HCT116 (cell line): ENCODE measurements at regions not wholly inside any gene's neighbourhood (a gene's known extent, or its start where the extent isn't known, plus 50 kb on each side); places are given as distances from the start of the nearest gene placed in this dataset.

ENCODE experiments used
- ATAC-seq: fragments of 200-7000 bp; cut with Tn5 transposase; 2 replicates; pipeline ENCODE4 v1.9.1; 2020; ENCODE audit warnings: mild to moderate bottlenecking, moderate library complexity
- BruUV-seq: library from RNA; stranded (reverse); fragments of 400-500 nt; replicated peaks from 2 replicates; lab custom pipeline; 2021; lab: Mats Ljungman, UMichigan
- CTCF ChIA-PET: fragments of 300-600 bp; sonication (Branson Sonifier 250); formaldehyde crosslinking; loops from one replicate; lab custom pipeline; 2021; ENCODE audit warnings: antibody characterized with exemption; lab: Charles Lee
- POLR2A ChIA-PET: fragments of 300-600, 350-600 bp; sonication (Branson Sonifier 250); formaldehyde crosslinking; loops from one replicate; lab custom pipeline; 2021; ENCODE audit warnings: antibody characterized with exemption; lab: Charles Lee
- RAD21 ChIA-PET, 2 experiments: fragments of 300-600 bp; sonication (Branson Sonifier 250); formaldehyde crosslinking; loops; one replicate each; lab custom pipeline; 2023; ENCODE audit warnings: low total read pairs in 2 of 2; ENCODE audit not compliant: uncharacterized antibody in 2 of 2, unreplicated experiment in 2 of 2, low non-redundant PET in 1 of 2; lab: Charles Lee
- DNase-seq: peaks from one replicate; pipeline ENCODE4 v3.0.0-alpha.2; 2010; ENCODE audit warnings: low read depth, low spot score
- H2AFZ ChIP-seq: fragments of 200-600 bp; shearing (Covaris generic), sonication (generic); 2 replicates; pipeline ENCODE4 v1.6.1; 2017; ENCODE audit warnings: low read depth, mixed run types, mixed read lengths, antibody characterized with exemption, low read length; ENCODE audit not compliant: poor library complexity, severe bottlenecking
- H3K27ac ChIP-seq: 2 replicates; pipeline ENCODE4 v1.5.1; 2012; ENCODE audit warnings: low read depth, low read length
- H3K27me3 ChIP-seq: fragments of 200-600 bp; sonication (generic); 2 replicates; pipeline ENCODE4 v1.6.1; 2016; ENCODE audit warnings: mixed run types, low read length, mixed read lengths; ENCODE audit not compliant: insufficient read depth
- H3K36me3 ChIP-seq, 2 experiments: fragments of 200-500 bp in 1 of 2; fragments of 200-600 bp in 1 of 2; sonication (Bioruptor generic) in 1 of 2; sonication (generic) in 1 of 2; 2 replicates each; pipeline versions ENCODE4 v1.5.1 to v1.6.1; 2014 to 2016; ENCODE audit warnings: low read length in 2 of 2, inconsistent platforms in 1 of 2, mixed read lengths in 1 of 2, mixed run types in 1 of 2; ENCODE audit not compliant: insufficient read depth in 2 of 2, control insufficient read depth in 1 of 2
- H3K4me1 ChIP-seq, 2 experiments: fragments of 200-600 bp in 1 of 2; sonication (generic) in 1 of 2; 2 replicates each; pipeline versions ENCODE4 v1.5.1 to v1.6.1; 2012 to 2017; ENCODE audit warnings: low read length in 2 of 2, inconsistent platforms in 1 of 2, mild to moderate bottlenecking in 1 of 2, mixed read lengths in 1 of 2, mixed run types in 1 of 2, moderate library complexity in 1 of 2; ENCODE audit not compliant: insufficient read depth in 2 of 2, control insufficient read depth in 1 of 2
- H3K4me2 ChIP-seq: fragments of 200-600 bp; sonication (generic); 2 replicates; pipeline ENCODE4 v1.6.1; 2017; ENCODE audit warnings: mixed run types, low read length, mixed read lengths
- H3K4me3 ChIP-seq, 2 experiments: fragments of 200-600 bp in 1 of 2; sonication (generic) in 1 of 2; replicated peaks in 1 of 2; 2 replicates each; pipeline ENCODE4 v1.5.1; 2011 to 2016; ENCODE audit warnings: low read length in 2 of 2, control low read depth in 1 of 2, low read depth in 1 of 2, mild to moderate bottlenecking in 1 of 2, mixed read lengths in 1 of 2, mixed run types in 1 of 2
- H3K79me2 ChIP-seq: fragments of 200-600 bp; sonication (generic); 2 replicates; pipeline ENCODE4 v1.6.1; 2017; ENCODE audit warnings: mild to moderate bottlenecking, mixed run types, low read length, moderate library complexity, mixed read lengths; ENCODE audit not compliant: insufficient read depth
- H3K9ac ChIP-seq: fragments of 200-600 bp; sonication (generic); 2 replicates; pipeline ENCODE4 v1.6.1; 2016; ENCODE audit warnings: low read length, mixed read lengths
- H3K9me2 ChIP-seq: fragments of 200-600 bp; sonication (generic), shearing (Covaris generic); 2 replicates; pipeline ENCODE4 v1.6.1; 2017; ENCODE audit warnings: mixed run types, mild to moderate bottlenecking, moderate library complexity; ENCODE audit not compliant: insufficient read depth
- H3K9me3 ChIP-seq, 2 experiments: fragments of 200-500 bp in 1 of 2; fragments of 200-600 bp in 1 of 2; sonication (Bioruptor generic) in 1 of 2; sonication (generic) in 1 of 2; 2 replicates each; pipeline ENCODE4 v1.6.1; 2014 to 2017; ENCODE audit warnings: low read length in 2 of 2, mixed read lengths in 2 of 2, inconsistent platforms in 1 of 2, low read depth in 1 of 2, mild to moderate bottlenecking in 1 of 2, mixed run types in 1 of 2, moderate library complexity in 1 of 2; ENCODE audit not compliant: control insufficient read depth in 1 of 2, insufficient read depth in 1 of 2
- H4K20me1 ChIP-seq: fragments of 200-600 bp; sonication (generic), shearing (Covaris generic); 2 replicates; pipeline ENCODE4 v1.6.1; 2017; ENCODE audit warnings: mixed run types, mild to moderate bottlenecking, moderate library complexity; ENCODE audit not compliant: insufficient read depth
- CBX3 ChIP-seq: IDR thresholded peaks from 2 replicates; pipeline ENCODE4 v1.6.1; 2012; ENCODE audit warnings: low read depth
- CEBPB ChIP-seq: IDR thresholded peaks from 2 replicates; pipeline ENCODE4 v1.6.1; 2012; ENCODE audit warnings: low read depth
- EGR1 ChIP-seq: IDR thresholded peaks from 2 replicates; pipeline ENCODE4 v1.6.1; 2012; ENCODE audit warnings: low read depth
- ELF1 ChIP-seq: IDR thresholded peaks from 2 replicates; pipeline ENCODE4 v1.6.1; 2012; ENCODE audit warnings: low read depth, borderline replicate concordance
- JUND ChIP-seq: IDR thresholded peaks from 2 replicates; pipeline ENCODE4 v1.6.1; 2012
- POLR2AphosphoS5 ChIP-seq: IDR thresholded peaks from 2 replicates; pipeline ENCODE4 v1.6.1; 2011; ENCODE audit warnings: mild to moderate bottlenecking, low read depth, low read length, moderate library complexity
- RAD21 ChIP-seq: IDR thresholded peaks from 2 replicates; pipeline ENCODE4 v1.6.1; 2012; ENCODE audit warnings: low read depth, mild to moderate bottlenecking
- SP1 ChIP-seq: IDR thresholded peaks from 2 replicates; pipeline ENCODE4 v1.6.1; 2012; ENCODE audit warnings: low read depth
- YY1 ChIP-seq: IDR thresholded peaks from 2 replicates; pipeline ENCODE4 v1.6.1; 2011; ENCODE audit warnings: low read length, low read depth, moderate library complexity, mild to moderate bottlenecking; ENCODE audit not compliant: insufficient replicate concordance; ENCODE audit errors: extremely low read depth
- ZNF274 ChIP-seq: fragments of 200-500 bp; sonication (Bioruptor generic); IDR thresholded peaks from 2 replicates; pipeline ENCODE4 v1.6.1; 2014; ENCODE audit warnings: mild to moderate bottlenecking, low read depth, low read length, inconsistent platforms
- intact Hi-C: fragments of 100-400 bp; cut with micrococcal nuclease; formaldehyde crosslinking; loops from 2 replicates; pipeline ENCODE4 v1.10.0; 2022
- TF ChIP-seq, protein P1 (sequence below): IDR thresholded peaks from 2 replicates; pipeline ENCODE4 v1.6.1; 2012; ENCODE audit warnings: low read depth
- TF ChIP-seq, protein P2 (sequence below): IDR thresholded peaks from 2 replicates; pipeline ENCODE4 v1.6.1; 2011; ENCODE audit warnings: mild to moderate bottlenecking, low read length, moderate library complexity; ENCODE audit not compliant: insufficient replicate concordance; ENCODE audit errors: extremely low read depth
- TF ChIP-seq, protein P3 (sequence below): IDR thresholded peaks from 2 replicates; pipeline ENCODE4 v1.6.1; 2012

DNA sequence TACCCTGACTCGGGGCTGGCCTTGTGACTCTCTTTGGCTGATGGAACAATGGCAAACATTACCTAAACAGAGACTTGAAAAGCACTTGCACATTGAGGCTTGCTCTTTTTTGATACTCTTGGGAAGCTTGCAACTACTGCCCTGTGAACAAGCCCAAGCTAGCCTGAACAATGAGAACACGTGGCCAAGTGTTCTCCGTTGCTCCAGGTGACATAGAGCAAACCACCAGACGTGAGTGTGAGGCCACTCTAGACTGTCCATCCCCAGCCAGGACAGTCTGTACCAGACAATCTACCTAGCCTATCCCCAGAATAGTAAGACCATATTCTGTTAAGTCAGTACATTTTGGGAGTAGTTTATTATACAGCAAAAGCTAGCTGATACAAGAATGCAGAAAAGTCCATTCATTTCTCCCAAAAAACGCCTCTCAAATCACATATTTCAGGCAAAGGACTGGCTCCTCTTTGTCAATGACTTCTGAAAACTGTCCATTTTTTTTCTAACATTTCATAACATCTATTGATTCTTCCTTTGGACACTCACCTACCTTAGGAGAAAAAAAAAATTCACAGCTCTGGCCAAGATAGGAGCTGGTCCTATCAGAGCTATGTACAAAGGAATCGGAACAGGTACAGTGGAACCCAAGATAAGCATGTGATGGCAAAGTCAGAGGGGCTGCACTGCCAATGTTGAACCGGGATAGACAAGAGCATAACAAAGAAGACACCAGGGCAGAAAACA is 142.1 kb upstream of the PKDCC start (continued):
- TF ChIP-seq JUND (no peak), CBX3 (no peak), SP1 (no peak), POLR2AphosphoS5 (no peak)
- TF ChIP-seq, protein P1, sequence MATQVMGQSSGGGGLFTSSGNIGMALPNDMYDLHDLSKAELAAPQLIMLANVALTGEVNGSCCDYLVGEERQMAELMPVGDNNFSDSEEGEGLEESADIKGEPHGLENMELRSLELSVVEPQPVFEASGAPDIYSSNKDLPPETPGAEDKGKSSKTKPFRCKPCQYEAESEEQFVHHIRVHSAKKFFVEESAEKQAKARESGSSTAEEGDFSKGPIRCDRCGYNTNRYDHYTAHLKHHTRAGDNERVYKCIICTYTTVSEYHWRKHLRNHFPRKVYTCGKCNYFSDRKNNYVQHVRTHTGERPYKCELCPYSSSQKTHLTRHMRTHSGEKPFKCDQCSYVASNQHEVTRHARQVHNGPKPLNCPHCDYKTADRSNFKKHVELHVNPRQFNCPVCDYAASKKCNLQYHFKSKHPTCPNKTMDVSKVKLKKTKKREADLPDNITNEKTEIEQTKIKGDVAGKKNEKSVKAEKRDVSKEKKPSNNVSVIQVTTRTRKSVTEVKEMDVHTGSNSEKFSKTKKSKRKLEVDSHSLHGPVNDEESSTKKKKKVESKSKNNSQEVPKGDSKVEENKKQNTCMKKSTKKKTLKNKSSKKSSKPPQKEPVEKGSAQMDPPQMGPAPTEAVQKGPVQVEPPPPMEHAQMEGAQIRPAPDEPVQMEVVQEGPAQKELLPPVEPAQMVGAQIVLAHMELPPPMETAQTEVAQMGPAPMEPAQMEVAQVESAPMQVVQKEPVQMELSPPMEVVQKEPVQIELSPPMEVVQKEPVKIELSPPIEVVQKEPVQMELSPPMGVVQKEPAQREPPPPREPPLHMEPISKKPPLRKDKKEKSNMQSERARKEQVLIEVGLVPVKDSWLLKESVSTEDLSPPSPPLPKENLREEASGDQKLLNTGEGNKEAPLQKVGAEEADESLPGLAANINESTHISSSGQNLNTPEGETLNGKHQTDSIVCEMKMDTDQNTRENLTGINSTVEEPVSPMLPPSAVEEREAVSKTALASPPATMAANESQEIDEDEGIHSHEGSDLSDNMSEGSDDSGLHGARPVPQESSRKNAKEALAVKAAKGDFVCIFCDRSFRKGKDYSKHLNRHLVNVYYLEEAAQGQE = no peak
- TF ChIP-seq, all 23 proteins: peak for 0

DNA sequence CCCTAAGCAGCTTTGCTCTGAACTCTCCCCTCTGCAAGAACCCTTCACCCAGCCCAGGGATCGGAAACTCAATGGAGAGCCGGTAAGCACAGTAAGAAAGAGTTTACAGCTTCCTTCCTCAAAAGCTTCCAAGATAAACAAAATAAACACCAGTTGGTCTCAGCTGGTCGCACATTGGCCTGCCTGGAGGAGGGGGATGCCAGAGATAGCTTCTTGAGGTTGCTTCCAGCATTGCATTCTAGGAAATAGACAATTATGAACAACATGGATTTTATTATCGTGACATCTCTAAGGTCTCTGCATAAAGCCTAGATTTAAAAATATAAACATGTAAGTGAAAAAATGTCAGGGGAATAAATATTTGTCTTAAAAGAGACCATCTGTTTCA is 141.5 kb upstream of the PKDCC start:
- Histone ChIP-seq H3K36me3 (no peaks in the 10 kb centered on the region), H3K79me2 (no peaks in the 10 kb centered on the region), H3K27ac (no peak overlapping the region), H3K4me2 (no peak overlapping the region), H3K27me3 (peaks cover 21% of the 10 kb centered on the region; the same call in 1 of the 2 replicates)
- no peak for DNase-seq
- CTCF ChIA-PET = no interaction called here
- no peak for ATAC-seq
- intact Hi-C loops = no loop called here
- no peak for TF ChIP-seq CEBPB
- no peak for TF ChIP-seq ZNF274
- TF ChIP-seq JUND = no peak
- TF ChIP-seq, protein P2, sequence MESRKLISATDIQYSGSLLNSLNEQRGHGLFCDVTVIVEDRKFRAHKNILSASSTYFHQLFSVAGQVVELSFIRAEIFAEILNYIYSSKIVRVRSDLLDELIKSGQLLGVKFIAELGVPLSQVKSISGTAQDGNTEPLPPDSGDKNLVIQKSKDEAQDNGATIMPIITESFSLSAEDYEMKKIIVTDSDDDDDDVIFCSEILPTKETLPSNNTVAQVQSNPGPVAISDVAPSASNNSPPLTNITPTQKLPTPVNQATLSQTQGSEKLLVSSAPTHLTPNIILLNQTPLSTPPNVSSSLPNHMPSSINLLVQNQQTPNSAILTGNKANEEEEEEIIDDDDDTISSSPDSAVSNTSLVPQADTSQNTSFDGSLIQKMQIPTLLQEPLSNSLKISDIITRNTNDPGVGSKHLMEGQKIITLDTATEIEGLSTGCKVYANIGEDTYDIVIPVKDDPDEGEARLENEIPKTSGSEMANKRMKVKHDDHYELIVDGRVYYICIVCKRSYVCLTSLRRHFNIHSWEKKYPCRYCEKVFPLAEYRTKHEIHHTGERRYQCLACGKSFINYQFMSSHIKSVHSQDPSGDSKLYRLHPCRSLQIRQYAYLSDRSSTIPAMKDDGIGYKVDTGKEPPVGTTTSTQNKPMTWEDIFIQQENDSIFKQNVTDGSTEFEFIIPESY = no peak
- TF ChIP-seq, protein P3, sequence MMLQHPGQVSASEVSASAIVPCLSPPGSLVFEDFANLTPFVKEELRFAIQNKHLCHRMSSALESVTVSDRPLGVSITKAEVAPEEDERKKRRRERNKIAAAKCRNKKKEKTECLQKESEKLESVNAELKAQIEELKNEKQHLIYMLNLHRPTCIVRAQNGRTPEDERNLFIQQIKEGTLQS = no peak
- TF ChIP-seq YY1 = no peak
- no peak for TF ChIP-seq ELF1
- no peak for TF ChIP-seq EGR1
- no peak for TF ChIP-seq RAD21
- TF ChIP-seq, all 23 proteins: peak for 0
- no TSS peak for BruUV-seq
- Histone ChIP-seq H3K9me3 (no peaks in the 10 kb centered on the region), H3K4me1 (peaks cover 0 to 7% of the 10 kb centered on the region in 2 experiments; a peak in 1 of 4 replicates), H2AFZ (no peak overlapping the region), H3K9ac (no peak overlapping the region), H3K9me2 (no peaks in the 10 kb centered on the region), H3K4me3 (no peak overlapping the region), H4K20me1 (no peaks in the 10 kb centered on the region)
- RAD21 ChIA-PET = interaction anchor here in 1 of 2 experiments (0.7 kb wide), 1 partner anchor 13 kb away, joined by 3 read pairs; no protein-coding TSS in a partner anchor
- POLR2A ChIA-PET = no interaction called here
